Ishikawa (cell line): ENCODE measurements at regions not wholly inside any gene's neighbourhood (a gene's known extent, or its start where the extent isn't known, plus 50 kb on each side); places are given as distances from the start of the nearest gene placed in this dataset.

Experiments used
- CEBPB ChIP-seq: IDR thresholded peaks from 2 replicates; pipeline ENCODE4 v1.6.1; 2012
- CREB1 ChIP-seq: IDR thresholded peaks from 2 replicates; pipeline ENCODE4 v1.6.1; 2012; ENCODE audit warnings: low read depth
- EGR1 ChIP-seq: IDR thresholded peaks from 2 replicates; pipeline ENCODE4 v1.6.1; 2012
- EP300 ChIP-seq: IDR thresholded peaks from 2 replicates; pipeline ENCODE4 v1.6.1; 2012; ENCODE audit warnings: borderline replicate concordance
- FOXM1 ChIP-seq: IDR thresholded peaks from 2 replicates; pipeline ENCODE4 v1.6.1; 2012; ENCODE audit warnings: low read depth, borderline replicate concordance
- NFIC ChIP-seq: IDR thresholded peaks from 2 replicates; pipeline ENCODE4 v1.6.1; 2012
- RAD21 ChIP-seq: IDR thresholded peaks from 2 replicates; pipeline ENCODE4 v1.6.1; 2012; ENCODE audit warnings: low read depth
- TAF1 ChIP-seq: IDR thresholded peaks from 2 replicates; pipeline ENCODE4 v1.6.1; 2012; ENCODE audit warnings: low read depth, mild to moderate bottlenecking
- TCF12 ChIP-seq: IDR thresholded peaks from 2 replicates; pipeline ENCODE4 v1.6.1; 2012; ENCODE audit warnings: low read depth
- TEAD4 ChIP-seq: IDR thresholded peaks from 2 replicates; pipeline ENCODE4 v1.6.1; 2012
- YY1 ChIP-seq: IDR thresholded peaks from 2 replicates; pipeline ENCODE4 v1.6.1; 2012; ENCODE audit warnings: low read depth
- ZBTB7A ChIP-seq: IDR thresholded peaks from 2 replicates; pipeline ENCODE4 v1.6.1; 2012; ENCODE audit warnings: low read depth
- TF ChIP-seq, protein P1 (sequence below): IDR thresholded peaks from 2 replicates; pipeline ENCODE4 v1.6.1; 2012; ENCODE audit warnings: low read depth, mild to moderate bottlenecking
- TF ChIP-seq, protein P2 (sequence below): IDR thresholded peaks from 2 replicates; pipeline ENCODE4 v1.6.1; 2012
- TF ChIP-seq, protein P3 (sequence below): IDR thresholded peaks from 2 replicates; pipeline ENCODE4 v1.6.1; 2012

DNA sequence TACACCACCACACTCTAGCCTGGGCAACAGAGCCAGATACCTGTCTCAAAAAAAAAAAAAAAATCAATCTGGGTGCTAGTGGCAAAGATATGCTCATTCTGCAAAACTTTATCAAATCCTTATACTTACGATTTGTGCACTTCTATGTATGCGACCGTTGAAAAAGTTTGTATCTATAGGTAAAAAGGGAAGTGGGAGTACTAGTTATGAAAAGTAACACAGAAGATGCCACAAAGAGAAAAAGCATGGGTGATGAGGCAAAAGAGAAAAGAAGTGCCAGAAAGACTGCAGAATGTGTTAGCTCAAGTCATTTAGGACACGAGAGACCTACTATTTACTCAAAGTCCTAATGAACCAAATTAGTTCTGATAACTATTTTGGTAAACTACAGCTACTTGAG lies 407.8 kb downstream of the SHQ1 start:
- TF ChIP-seq TCF12 (no peak), CREB1 (no peak), EGR1 (no peak), TEAD4 (no peak), YY1 (no peak)
- TF ChIP-seq, protein P1, sequence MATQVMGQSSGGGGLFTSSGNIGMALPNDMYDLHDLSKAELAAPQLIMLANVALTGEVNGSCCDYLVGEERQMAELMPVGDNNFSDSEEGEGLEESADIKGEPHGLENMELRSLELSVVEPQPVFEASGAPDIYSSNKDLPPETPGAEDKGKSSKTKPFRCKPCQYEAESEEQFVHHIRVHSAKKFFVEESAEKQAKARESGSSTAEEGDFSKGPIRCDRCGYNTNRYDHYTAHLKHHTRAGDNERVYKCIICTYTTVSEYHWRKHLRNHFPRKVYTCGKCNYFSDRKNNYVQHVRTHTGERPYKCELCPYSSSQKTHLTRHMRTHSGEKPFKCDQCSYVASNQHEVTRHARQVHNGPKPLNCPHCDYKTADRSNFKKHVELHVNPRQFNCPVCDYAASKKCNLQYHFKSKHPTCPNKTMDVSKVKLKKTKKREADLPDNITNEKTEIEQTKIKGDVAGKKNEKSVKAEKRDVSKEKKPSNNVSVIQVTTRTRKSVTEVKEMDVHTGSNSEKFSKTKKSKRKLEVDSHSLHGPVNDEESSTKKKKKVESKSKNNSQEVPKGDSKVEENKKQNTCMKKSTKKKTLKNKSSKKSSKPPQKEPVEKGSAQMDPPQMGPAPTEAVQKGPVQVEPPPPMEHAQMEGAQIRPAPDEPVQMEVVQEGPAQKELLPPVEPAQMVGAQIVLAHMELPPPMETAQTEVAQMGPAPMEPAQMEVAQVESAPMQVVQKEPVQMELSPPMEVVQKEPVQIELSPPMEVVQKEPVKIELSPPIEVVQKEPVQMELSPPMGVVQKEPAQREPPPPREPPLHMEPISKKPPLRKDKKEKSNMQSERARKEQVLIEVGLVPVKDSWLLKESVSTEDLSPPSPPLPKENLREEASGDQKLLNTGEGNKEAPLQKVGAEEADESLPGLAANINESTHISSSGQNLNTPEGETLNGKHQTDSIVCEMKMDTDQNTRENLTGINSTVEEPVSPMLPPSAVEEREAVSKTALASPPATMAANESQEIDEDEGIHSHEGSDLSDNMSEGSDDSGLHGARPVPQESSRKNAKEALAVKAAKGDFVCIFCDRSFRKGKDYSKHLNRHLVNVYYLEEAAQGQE = no peak
- TF ChIP-seq, protein P2, sequence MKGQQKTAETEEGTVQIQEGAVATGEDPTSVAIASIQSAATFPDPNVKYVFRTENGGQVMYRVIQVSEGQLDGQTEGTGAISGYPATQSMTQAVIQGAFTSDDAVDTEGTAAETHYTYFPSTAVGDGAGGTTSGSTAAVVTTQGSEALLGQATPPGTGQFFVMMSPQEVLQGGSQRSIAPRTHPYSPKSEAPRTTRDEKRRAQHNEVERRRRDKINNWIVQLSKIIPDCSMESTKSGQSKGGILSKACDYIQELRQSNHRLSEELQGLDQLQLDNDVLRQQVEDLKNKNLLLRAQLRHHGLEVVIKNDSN = no peak

DNA sequence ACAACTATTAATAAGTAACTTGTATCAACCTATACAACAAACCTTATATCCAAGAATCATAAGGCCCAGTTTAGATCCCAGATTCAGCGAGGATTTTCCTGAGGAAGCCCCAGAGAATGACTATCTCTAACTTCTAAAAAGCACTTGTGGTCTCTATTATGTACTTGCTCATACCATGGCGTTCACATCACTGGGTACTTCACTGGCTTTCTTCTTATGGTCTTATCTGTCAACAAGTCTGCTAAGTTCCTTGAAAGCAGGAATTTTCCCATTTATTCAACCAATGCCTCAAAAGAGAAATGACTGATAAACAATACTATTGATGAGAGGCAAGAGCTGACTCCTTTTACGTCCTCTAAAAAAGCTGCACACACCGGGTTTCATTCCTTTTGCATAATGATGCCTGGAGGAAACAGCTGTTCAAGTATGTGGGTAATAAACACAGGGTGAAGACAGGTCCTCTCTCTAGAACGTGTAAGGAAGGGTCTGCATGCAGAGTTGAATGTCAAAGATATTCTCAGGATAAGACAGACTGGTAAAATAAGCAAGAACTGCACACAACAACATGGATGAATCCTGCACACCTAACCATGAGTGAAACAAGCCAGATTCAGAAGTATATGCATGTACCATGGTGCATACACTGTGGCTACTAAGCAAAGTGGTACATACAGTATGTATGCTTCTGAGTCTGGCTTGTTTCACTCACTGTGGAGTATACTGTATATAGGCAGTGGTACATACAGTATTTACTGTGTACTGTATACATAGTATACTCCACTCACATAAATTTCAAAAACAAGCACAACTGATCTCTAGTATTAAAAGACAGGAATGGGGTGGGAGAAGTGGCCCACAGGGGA lies 408.7 kb downstream of the SHQ1 start:
- TF ChIP-seq RAD21 = no peak
- TF ChIP-seq ZBTB7A = no peak
- TF ChIP-seq EGR1 = no peak
- TF ChIP-seq, protein P2 = no peak
- no peak for TF ChIP-seq NFIC
- no peak for TF ChIP-seq CEBPB
- no peak for TF ChIP-seq YY1
- TF ChIP-seq, protein P1 = no peak
- TF ChIP-seq, protein P3, sequence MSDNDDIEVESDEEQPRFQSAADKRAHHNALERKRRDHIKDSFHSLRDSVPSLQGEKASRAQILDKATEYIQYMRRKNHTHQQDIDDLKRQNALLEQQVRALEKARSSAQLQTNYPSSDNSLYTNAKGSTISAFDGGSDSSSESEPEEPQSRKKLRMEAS = no peak
- TF ChIP-seq TCF12 = no peak
- TF ChIP-seq EP300 = no peak
- no peak for TF ChIP-seq CREB1
- TF ChIP-seq FOXM1 = no peak
- TF ChIP-seq TEAD4 = no peak
- no peak for TF ChIP-seq TAF1

DNA sequence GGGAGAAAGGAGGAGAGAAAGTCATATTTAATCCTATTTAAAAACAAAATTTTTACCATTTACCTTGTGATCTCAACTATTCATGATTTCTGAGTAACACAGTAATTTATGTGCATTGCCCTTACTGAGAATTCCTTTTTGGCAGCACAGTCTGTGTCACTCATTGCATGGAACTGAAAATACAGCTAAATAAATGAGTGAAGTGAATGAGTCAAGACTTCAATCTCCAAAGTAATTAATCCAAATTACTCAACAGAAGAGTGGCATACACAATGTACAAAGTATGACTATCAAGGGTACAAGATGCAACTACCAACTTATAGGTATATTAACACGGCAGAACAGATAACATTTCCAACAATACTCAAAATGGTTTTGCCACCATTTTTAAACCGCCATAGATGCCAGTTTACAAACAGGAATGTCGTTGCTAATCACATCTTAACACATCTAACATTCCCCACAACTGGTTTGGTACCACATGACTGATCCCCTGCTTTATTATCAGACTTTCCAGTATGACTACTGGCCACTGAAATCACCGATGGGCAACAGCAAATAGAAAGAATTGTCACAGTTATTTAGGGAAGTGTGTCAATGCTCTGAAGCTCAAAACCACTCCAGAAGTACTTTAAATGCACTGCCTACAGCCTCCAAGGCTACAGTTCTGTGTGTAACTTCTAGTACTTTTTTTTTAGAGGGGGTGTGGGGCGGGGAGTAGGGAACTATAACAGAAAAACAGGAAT lies 410.4 kb downstream of the SHQ1 start:
- TF ChIP-seq CEBPB (no peak), RAD21 (no peak), CREB1 (no peak), EP300 (no peak), FOXM1 (no peak), TAF1 (no peak), YY1 (no peak), ZBTB7A (no peak)
- TF ChIP-seq, protein P2 = no peak
- TF ChIP-seq, protein P3 = no peak

DNA sequence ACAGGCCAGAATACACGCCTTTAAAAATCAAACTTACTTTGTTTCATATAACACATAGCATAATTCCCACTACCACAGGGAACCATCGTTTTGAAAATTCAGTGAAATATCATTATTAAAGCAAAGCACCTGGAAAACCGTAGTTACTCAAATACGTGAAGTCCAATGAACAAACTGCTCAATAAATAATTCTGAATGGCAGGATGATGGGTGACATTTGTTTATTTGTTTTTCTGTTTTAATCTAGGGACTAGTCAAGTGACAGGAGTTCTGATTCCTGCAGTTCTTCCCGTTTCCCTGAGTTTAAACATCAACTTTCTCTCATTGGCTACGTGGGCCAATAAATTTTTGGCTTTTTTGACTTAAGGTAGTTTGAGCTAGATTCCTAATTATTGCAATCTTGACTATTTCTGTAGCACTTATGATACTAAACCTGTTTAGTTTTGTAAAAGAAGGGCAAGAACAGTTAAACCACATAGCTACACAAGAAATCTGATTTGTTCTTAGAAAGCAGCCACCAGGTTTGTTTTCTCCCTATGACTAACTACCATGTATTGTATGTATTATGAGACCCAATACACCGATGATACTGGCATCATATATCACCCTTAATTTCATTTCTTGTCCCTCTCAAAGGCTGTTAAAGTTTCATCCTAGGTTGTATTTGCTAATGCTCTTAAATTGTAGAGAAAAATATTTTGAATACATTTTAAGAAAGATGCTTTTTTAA lies 411.2 kb downstream of the SHQ1 start:
- TF ChIP-seq, protein P1 = no peak
- TF ChIP-seq, protein P3 = no peak
- TF ChIP-seq YY1 = no peak
- TF ChIP-seq EGR1 = no peak
- no peak for TF ChIP-seq TEAD4
- no peak for TF ChIP-seq RAD21
- no peak for TF ChIP-seq CEBPB
- no peak for TF ChIP-seq ZBTB7A
